WTC11 (cell line): ENCODE measurements at regions not wholly inside any gene's neighbourhood (a gene's known extent, or its start where the extent isn't known, plus 50 kb on each side); places are given as distances from the start of the nearest gene placed in this dataset.

Experiments used
- ATAC-seq: fragments of 200-7000 bp; cut with Tn5 transposase; 2 replicates; pipeline ENCODE4 v1.10.0; 2021; ENCODE audit warnings: mild to moderate bottlenecking, moderate library complexity
- CTCF ChIA-PET: fragments of 300-600 bp; sonication (Branson Sonifier 250); formaldehyde crosslinking; loops from one replicate; lab custom pipeline; 2021; ENCODE audit warnings: antibody characterized with exemption; lab: Charles Lee
- POLR2A ChIA-PET: fragments of 350-600 bp; sonication (Branson Sonifier 250); formaldehyde crosslinking; loops from one replicate; lab custom pipeline; 2021; ENCODE audit warnings: antibody characterized with exemption; lab: Charles Lee
- DNase-seq: peaks from one replicate; pipeline ENCODE4 v3.0.0; 2021; ENCODE audit warnings: low spot score
- H3K27ac Mint-ChIP-seq: 2 replicates; pipeline ENCODE4 v1.8.0; 2021; ENCODE audit warnings: mixed read lengths
- H3K27me3 Mint-ChIP-seq: 2 replicates; pipeline ENCODE4 v1.8.0; 2021; ENCODE audit warnings: low read depth, mild to moderate bottlenecking, moderate library complexity, mixed read lengths
- H3K36me3 Mint-ChIP-seq: 2 replicates; pipeline ENCODE4 v1.8.0; 2021; ENCODE audit warnings: mixed read lengths
- H3K4me1 Mint-ChIP-seq: 2 replicates; pipeline ENCODE4 v1.8.0; 2022; ENCODE audit warnings: mixed read lengths
- H3K4me3 Mint-ChIP-seq: 2 replicates; pipeline ENCODE4 v1.8.0; 2021; ENCODE audit warnings: mild to moderate bottlenecking, moderate library complexity, mixed read lengths
- H3K9me3 Mint-ChIP-seq: 2 replicates; pipeline ENCODE4 v1.8.0; 2021; ENCODE audit warnings: mixed read lengths
- E2F1 ChIP-seq: sonication (generic); formaldehyde crosslinking; IDR thresholded peaks from 2 replicates; pipeline ENCODE4 v1.8.0; 2022; ENCODE audit warnings: mild to moderate bottlenecking, missing genetic modification reagents
- EMX1 ChIP-seq: fragments of 250-450 bp; sonication (Bioruptor Pico); IDR thresholded peaks from 2 replicates; pipeline ENCODE4 v1.8.0; 2021; ENCODE audit warnings: mild to moderate bottlenecking
- ESRRA ChIP-seq: sonication (generic); formaldehyde crosslinking; IDR thresholded peaks from 2 replicates; pipeline ENCODE4 v1.8.1; 2022; ENCODE audit warnings: mild to moderate bottlenecking, missing genetic modification reagents, borderline replicate concordance
- ETV6 ChIP-seq: sonication (generic); formaldehyde crosslinking; IDR thresholded peaks from 2 replicates; pipeline ENCODE4 v1.8.1; 2022; ENCODE audit warnings: mild to moderate bottlenecking, missing genetic modification reagents
- GABPB1 ChIP-seq: sonication (generic); formaldehyde crosslinking; IDR thresholded peaks from 2 replicates; pipeline ENCODE4 v1.8.1; 2023; ENCODE audit warnings: mild to moderate bottlenecking, missing genetic modification reagents
- GTF2I ChIP-seq: fragments of 250-450 bp; sonication (Bioruptor Pico); conservative IDR thresholded peaks from 2 replicates; pipeline ENCODE4 v1.4.0; 2021; ENCODE audit warnings: mild to moderate bottlenecking
- JUN ChIP-seq: sonication (generic); formaldehyde crosslinking; IDR thresholded peaks from 2 replicates; pipeline ENCODE4 v1.8.0; 2023; ENCODE audit warnings: mild to moderate bottlenecking, missing genetic modification reagents
- MLX ChIP-seq: sonication (generic); formaldehyde crosslinking; IDR thresholded peaks from 2 replicates; pipeline ENCODE4 v1.8.1; 2023; ENCODE audit warnings: mild to moderate bottlenecking, missing genetic modification reagents, moderate library complexity
- SOX15 ChIP-seq: fragments of 250-450 bp; sonication (Bioruptor Pico); IDR thresholded peaks from 2 replicates; pipeline ENCODE4 v1.9.0; 2021; ENCODE audit warnings: mild to moderate bottlenecking
- STAT6 ChIP-seq: sonication (generic); formaldehyde crosslinking; conservative IDR thresholded peaks from 2 replicates; pipeline ENCODE4 v1.8.1; 2023; ENCODE audit warnings: mild to moderate bottlenecking, low read depth, missing genetic modification reagents, moderate library complexity
- TEAD4 ChIP-seq: sonication (generic); formaldehyde crosslinking; IDR thresholded peaks from 2 replicates; pipeline ENCODE4 v1.8.0; 2022; ENCODE audit warnings: mild to moderate bottlenecking, missing genetic modification reagents
- ZNF532 ChIP-seq: fragments of 250-450 bp; sonication (Bioruptor Pico); IDR thresholded peaks from 2 replicates; pipeline ENCODE4 v1.9.0; 2021; ENCODE audit warnings: mild to moderate bottlenecking, borderline replicate concordance
- TF ChIP-seq, protein P1 (sequence below): fragments of 250-450 bp; sonication (Bioruptor Pico); IDR thresholded peaks from 2 replicates; pipeline ENCODE4 v1.9.0; 2021; ENCODE audit warnings: mild to moderate bottlenecking
- TF ChIP-seq, protein P2 (sequence below): sonication (generic); formaldehyde crosslinking; IDR thresholded peaks from 2 replicates; pipeline ENCODE4 v1.8.1; 2022; ENCODE audit warnings: low read depth, missing genetic modification reagents, borderline replicate concordance
- TF ChIP-seq, protein P3 (sequence below): sonication (generic); formaldehyde crosslinking; IDR thresholded peaks from 2 replicates; pipeline ENCODE4 v1.8.1; 2023; ENCODE audit warnings: mild to moderate bottlenecking, missing genetic modification reagents, borderline replicate concordance

- no peaks in the 10 kb centered on the region for H3K36me3 Mint-ChIP-seq
- TF ChIP-seq SOX15 (CRISPR knock-in tag), result no peak
- no peak for TF ChIP-seq JUN (CRISPR knock-in tag)
- TF ChIP-seq E2F1 (CRISPR knock-in tag), result no peak
- no peak for TF ChIP-seq STAT6 (CRISPR knock-in tag)
- TF ChIP-seq TEAD4 (CRISPR knock-in tag), result no peak
- TF ChIP-seq, protein P1, sequence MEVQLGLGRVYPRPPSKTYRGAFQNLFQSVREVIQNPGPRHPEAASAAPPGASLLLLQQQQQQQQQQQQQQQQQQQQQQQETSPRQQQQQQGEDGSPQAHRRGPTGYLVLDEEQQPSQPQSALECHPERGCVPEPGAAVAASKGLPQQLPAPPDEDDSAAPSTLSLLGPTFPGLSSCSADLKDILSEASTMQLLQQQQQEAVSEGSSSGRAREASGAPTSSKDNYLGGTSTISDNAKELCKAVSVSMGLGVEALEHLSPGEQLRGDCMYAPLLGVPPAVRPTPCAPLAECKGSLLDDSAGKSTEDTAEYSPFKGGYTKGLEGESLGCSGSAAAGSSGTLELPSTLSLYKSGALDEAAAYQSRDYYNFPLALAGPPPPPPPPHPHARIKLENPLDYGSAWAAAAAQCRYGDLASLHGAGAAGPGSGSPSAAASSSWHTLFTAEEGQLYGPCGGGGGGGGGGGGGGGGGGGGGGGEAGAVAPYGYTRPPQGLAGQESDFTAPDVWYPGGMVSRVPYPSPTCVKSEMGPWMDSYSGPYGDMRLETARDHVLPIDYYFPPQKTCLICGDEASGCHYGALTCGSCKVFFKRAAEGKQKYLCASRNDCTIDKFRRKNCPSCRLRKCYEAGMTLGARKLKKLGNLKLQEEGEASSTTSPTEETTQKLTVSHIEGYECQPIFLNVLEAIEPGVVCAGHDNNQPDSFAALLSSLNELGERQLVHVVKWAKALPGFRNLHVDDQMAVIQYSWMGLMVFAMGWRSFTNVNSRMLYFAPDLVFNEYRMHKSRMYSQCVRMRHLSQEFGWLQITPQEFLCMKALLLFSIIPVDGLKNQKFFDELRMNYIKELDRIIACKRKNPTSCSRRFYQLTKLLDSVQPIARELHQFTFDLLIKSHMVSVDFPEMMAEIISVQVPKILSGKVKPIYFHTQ (CRISPR knock-in tag), result no peak
- no peak for TF ChIP-seq GTF2I (CRISPR knock-in tag)
- TF ChIP-seq ZNF532, result no peak
- TF ChIP-seq, protein P2, sequence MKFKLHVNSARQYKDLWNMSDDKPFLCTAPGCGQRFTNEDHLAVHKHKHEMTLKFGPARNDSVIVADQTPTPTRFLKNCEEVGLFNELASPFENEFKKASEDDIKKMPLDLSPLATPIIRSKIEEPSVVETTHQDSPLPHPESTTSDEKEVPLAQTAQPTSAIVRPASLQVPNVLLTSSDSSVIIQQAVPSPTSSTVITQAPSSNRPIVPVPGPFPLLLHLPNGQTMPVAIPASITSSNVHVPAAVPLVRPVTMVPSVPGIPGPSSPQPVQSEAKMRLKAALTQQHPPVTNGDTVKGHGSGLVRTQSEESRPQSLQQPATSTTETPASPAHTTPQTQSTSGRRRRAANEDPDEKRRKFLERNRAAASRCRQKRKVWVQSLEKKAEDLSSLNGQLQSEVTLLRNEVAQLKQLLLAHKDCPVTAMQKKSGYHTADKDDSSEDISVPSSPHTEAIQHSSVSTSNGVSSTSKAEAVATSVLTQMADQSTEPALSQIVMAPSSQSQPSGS (CRISPR knock-in tag), result no peak
- TF ChIP-seq, protein P3, sequence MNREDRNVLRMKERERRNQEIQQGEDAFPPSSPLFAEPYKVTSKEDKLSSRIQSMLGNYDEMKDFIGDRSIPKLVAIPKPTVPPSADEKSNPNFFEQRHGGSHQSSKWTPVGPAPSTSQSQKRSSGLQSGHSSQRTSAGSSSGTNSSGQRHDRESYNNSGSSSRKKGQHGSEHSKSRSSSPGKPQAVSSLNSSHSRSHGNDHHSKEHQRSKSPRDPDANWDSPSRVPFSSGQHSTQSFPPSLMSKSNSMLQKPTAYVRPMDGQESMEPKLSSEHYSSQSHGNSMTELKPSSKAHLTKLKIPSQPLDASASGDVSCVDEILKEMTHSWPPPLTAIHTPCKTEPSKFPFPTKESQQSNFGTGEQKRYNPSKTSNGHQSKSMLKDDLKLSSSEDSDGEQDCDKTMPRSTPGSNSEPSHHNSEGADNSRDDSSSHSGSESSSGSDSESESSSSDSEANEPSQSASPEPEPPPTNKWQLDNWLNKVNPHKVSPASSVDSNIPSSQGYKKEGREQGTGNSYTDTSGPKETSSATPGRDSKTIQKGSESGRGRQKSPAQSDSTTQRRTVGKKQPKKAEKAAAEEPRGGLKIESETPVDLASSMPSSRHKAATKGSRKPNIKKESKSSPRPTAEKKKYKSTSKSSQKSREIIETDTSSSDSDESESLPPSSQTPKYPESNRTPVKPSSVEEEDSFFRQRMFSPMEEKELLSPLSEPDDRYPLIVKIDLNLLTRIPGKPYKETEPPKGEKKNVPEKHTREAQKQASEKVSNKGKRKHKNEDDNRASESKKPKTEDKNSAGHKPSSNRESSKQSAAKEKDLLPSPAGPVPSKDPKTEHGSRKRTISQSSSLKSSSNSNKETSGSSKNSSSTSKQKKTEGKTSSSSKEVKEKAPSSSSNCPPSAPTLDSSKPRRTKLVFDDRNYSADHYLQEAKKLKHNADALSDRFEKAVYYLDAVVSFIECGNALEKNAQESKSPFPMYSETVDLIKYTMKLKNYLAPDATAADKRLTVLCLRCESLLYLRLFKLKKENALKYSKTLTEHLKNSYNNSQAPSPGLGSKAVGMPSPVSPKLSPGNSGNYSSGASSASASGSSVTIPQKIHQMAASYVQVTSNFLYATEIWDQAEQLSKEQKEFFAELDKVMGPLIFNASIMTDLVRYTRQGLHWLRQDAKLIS (CRISPR knock-in tag), result no peak
- no peak for TF ChIP-seq ETV6 (CRISPR knock-in tag)
- TF ChIP-seq ESRRA (CRISPR knock-in tag), result no peak
- TF ChIP-seq GABPB1 (CRISPR knock-in tag), result no peak
- TF ChIP-seq EMX1 (CRISPR knock-in tag), result no peak
- no peak for TF ChIP-seq MLX (CRISPR knock-in tag)
- TF ChIP-seq, all 79 proteins: peak for 0
- ATAC-seq, result no peak
- peaks cover 21% of the 10 kb centered on the region for H3K4me1 Mint-ChIP-seq
- no peak for DNase-seq
- no peak overlapping the region for H3K4me3 Mint-ChIP-seq
- H3K27me3 Mint-ChIP-seq, result no peaks in the 10 kb centered on the region
- no peak overlapping the region for H3K27ac Mint-ChIP-seq
- POLR2A ChIA-PET, result no interaction called here
- CTCF ChIA-PET, result interaction anchor here (0.5 to 1.0 kb wide), 2 partner anchors 44 to 722 kb away, joined by 3 read pairs; no protein-coding TSS in a partner anchor
- peaks cover 17% of the 10 kb centered on the region for H3K9me3 Mint-ChIP-seq
Measured at GRCh38 chr3:71974786-71975185, 189.8 kb upstream of the PROK2 start.
